BLaER1 treated with 17β-estradiol and CSF1 and Interleukin-3, amounts not matched to agents 10 nM and 100 nM (cell line): ENCODE measurements at regions not wholly inside any gene's neighbourhood (a gene's known extent, or its start where the extent isn't known, plus 50 kb on each side); places are given as distances from the start of the nearest gene placed in this dataset.

Source experiments
- H3K27ac ChIP-seq, 11 experiments: shearing (Covaris generic); formaldehyde crosslinking; 2 replicates each; pipeline ENCODE4 v1.8.1; 2022
- H3K27me3 ChIP-seq, 11 experiments: shearing (Covaris generic); formaldehyde crosslinking; 2 replicates each; pipeline ENCODE4 v1.8.1; 2022
- H3K36me3 ChIP-seq, 11 experiments: shearing (Covaris generic); formaldehyde crosslinking; 2 replicates each; pipeline ENCODE4 v1.8.1; 2022
- H3K4me1 ChIP-seq, 10 experiments: shearing (Covaris generic); formaldehyde crosslinking; 2 replicates each; pipeline ENCODE4 v1.8.1; 2022
- H3K4me2 ChIP-seq, 11 experiments: shearing (Covaris generic); formaldehyde crosslinking; 2 replicates each; pipeline ENCODE4 v1.8.1; 2022
- H3K4me3 ChIP-seq, 10 experiments: shearing (Covaris generic); formaldehyde crosslinking; 2 replicates each; pipeline ENCODE4 v1.8.1; 2022
- H3K9ac ChIP-seq, 11 experiments: shearing (Covaris generic); formaldehyde crosslinking; 2 replicates each; pipeline ENCODE4 v1.8.1; 2022
- H3K9me3 ChIP-seq, 11 experiments: shearing (Covaris generic); formaldehyde crosslinking; replicated peaks in 1 of 11; 2 replicates each; pipeline ENCODE4 v1.8.1; 2022
- H4K20me1 ChIP-seq, 11 experiments: shearing (Covaris generic); formaldehyde crosslinking; 2 replicates each; pipeline ENCODE4 v1.8.1; 2022
- Cebpa-rat ChIP-seq, 11 experiments: shearing (Covaris generic); IDR thresholded peaks; 2 replicates each; pipeline ENCODE4 v1.8.1; 2022

DNA sequence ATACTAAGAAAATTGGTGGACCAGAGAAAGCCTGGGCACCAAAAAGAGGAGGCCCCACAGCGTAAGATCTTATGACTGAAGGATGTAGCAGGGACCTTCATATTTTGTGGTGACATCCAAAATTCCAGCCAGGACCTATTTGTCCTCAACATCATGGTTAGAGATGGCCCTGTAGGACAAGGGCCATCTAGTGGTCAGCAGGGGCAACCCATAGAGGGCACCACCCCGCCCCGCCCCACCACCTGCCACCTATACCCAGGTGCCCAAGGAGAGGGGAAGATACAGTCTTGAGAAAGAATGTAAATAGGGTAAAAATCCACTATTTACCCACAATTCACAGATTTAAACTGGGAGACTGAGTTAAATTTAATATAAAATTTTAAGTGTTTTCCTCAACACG lies 59.6 kb upstream of the TMEM163 start:
- H3K4me3 ChIP-seq: no peak overlapping the region
- no peak overlapping the region for H3K9ac ChIP-seq
- peaks cover 8 to 35% (median 13%) of the 10 kb centered on the region in 10 experiments; a peak in 19 of 20 replicates for H3K4me1 ChIP-seq
- no peaks in the 10 kb centered on the region for H3K9me3 ChIP-seq
- no peaks in the 10 kb centered on the region for H3K27me3 ChIP-seq
- TF ChIP-seq Cebpa-rat (IDR thresholded peaks at IDR 0.05): no peak
- no peaks in the 10 kb centered on the region for H3K36me3 ChIP-seq
- H3K4me2 ChIP-seq: peak overlapping the region in 5 of 11 experiments; percentile 9 to 37 (median 21); a peak in 5 of 22 replicates
- no peak overlapping the region for H3K27ac ChIP-seq
- no peaks in the 10 kb centered on the region for H4K20me1 ChIP-seq

DNA sequence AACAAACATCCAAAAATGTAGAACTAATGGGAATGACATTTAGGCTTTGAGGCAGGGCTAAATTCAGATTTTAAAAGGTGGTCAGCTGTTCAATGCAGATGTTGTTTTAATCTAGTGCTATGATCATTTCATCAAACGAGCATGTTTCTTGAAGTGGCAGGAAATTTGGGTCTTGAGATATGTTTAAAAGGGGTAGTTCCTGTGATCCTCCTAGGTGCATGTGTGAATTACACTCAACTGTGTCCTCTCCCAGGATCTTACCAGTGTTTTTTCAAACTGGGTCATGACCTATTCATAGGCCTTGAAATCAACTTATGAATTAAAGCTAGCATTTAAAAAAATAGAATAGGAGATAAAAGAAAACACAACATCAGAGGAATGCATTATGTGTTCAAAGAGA lies 57.4 kb upstream of the ACMSD start:
- Histone ChIP-seq H4K20me1 (no peaks in the 10 kb centered on the region), H3K4me2 (no peak overlapping the region), H3K27me3 (no peaks in the 10 kb centered on the region), H3K4me3 (no peak overlapping the region), H3K4me1 (peaks cover 0 to 47% (median 10%) of the 10 kb centered on the region in 10 experiments; a peak in 12 of 20 replicates), H3K27ac (no peak overlapping the region), H3K9ac (no peak overlapping the region), H3K36me3 (no peaks in the 10 kb centered on the region), H3K9me3 (no peaks in the 10 kb centered on the region; a peak in 1 of 22 replicates)
- TF ChIP-seq Cebpa-rat (IDR thresholded peaks at IDR 0.05): no peak

DNA sequence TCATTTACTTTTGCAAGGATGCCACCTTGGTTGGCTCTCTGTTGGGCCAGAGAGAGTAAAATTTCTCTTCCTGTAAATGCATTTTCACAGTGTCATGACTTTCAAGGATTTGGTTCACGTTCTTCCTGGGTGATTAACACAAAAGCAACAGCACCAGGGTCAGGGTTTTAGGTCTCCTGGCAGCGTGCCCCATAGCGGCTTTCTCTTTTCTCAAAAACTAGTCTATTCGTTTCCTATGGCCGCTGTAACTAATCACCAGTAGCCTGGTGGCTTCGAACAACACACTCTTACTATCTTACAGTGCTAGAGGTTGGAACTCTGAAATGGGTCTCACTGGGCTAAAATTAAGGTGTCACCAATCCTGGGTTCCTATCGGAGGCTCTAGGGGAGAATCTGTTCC lies 56.3 kb upstream of the ACMSD start:
- H3K4me1 ChIP-seq: peaks cover 0 to 57% (median 10%) of the 10 kb centered on the region in 10 experiments; a peak in 12 of 20 replicates
- peak overlapping the region in 1 of 11 experiments; percentile 19; a peak in 2 of 22 replicates for H3K27ac ChIP-seq
- TF ChIP-seq Cebpa-rat (IDR thresholded peaks at IDR 0.05): no peak
- H3K27me3 ChIP-seq: no peaks in the 10 kb centered on the region
- no peak overlapping the region for H3K4me3 ChIP-seq
- peak overlapping the region in 4 of 11 experiments; percentile 15 to 70 (median 64); a peak in 7 of 22 replicates for H3K4me2 ChIP-seq
- H4K20me1 ChIP-seq: no peaks in the 10 kb centered on the region
- H3K36me3 ChIP-seq: no peaks in the 10 kb centered on the region
- H3K9ac ChIP-seq: no peak overlapping the region
- peaks cover 0 to 11% (median 5%) of the 10 kb centered on the region in 11 experiments; a peak in 8 of 22 replicates for H3K9me3 ChIP-seq

DNA sequence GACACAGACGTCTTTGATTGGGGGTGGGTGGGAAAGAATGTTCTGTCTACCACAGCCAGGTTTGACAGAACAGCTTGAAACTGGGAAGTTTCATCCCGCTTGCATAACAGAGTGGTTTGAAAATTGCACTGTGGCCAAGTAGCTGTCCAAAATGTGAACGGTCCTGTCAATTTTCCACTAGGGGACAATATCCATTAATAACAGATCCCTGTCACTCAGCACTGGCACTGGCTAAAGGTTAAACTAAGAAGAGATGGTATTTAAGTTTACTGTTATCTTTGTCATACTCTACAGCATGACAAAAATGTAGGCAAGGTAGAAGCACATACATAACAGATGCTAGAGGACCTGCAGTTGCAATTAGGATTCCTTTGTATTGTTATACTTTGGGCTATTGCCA lies 55.6 kb upstream of the ACMSD start:
- Histone ChIP-seq H3K4me1 (peaks cover 0 to 57% (median 10%) of the 10 kb centered on the region in 10 experiments; a peak in 12 of 20 replicates), H3K9me3 (peaks cover 0 to 18% (median 5%) of the 10 kb centered on the region in 11 experiments; a peak in 8 of 22 replicates), H3K27me3 (no peaks in the 10 kb centered on the region), H3K4me2 (peak overlapping the region in 4 of 11 experiments; percentile 15 to 70 (median 64); a peak in 8 of 22 replicates), H3K9ac (no peak overlapping the region), H3K4me3 (no peak overlapping the region), H4K20me1 (no peaks in the 10 kb centered on the region), H3K27ac (peak overlapping the region in 1 of 11 experiments; percentile 82; a peak in 2 of 22 replicates), H3K36me3 (no peaks in the 10 kb centered on the region)
- TF ChIP-seq Cebpa-rat (IDR thresholded peaks at IDR 0.05): no peak

DNA sequence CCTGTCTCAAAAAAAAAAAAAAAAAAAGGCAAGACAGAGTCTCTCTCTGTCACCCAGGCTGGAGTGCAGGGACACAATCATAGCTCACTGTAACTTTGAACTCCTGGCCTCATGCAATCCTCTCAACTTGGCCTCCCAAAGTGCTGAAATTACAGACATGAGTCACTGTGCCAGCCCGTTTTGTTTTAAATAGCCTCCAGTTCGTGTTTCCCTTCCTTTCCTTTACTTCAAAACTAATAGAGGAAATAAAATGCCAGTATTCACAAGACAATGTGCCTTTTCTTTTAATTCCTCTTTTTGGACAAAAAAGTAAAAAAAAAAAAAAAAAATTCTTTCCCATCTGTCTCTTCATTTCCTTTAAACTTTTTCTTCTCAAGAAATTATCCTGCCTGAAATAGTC lies 54.5 kb upstream of the ACMSD start:
- TF ChIP-seq Cebpa-rat (IDR thresholded peaks at IDR 0.05): 0 out of 22 replicates have a peak, but pooled peaks of 1 of the 11 experiments have one; percentile 9
- H3K36me3 ChIP-seq: no peaks in the 10 kb centered on the region
- H3K27me3 ChIP-seq: no peaks in the 10 kb centered on the region
- peaks cover 0 to 21% (median 5%) of the 10 kb centered on the region in 11 experiments; a peak in 8 of 22 replicates for H3K9me3 ChIP-seq
- peak overlapping the region in 3 of 11 experiments; percentile 48 to 66 (median 59); a peak in 5 of 22 replicates for H3K9ac ChIP-seq
- no peaks in the 10 kb centered on the region for H4K20me1 ChIP-seq
- H3K4me3 ChIP-seq: no peak overlapping the region
- H3K4me1 ChIP-seq: peaks cover 0 to 64% (median 6%) of the 10 kb centered on the region in 10 experiments; a peak in 12 of 20 replicates
- peak overlapping the region in 6 of 11 experiments; percentile 34 to 71 (median 62); a peak in 11 of 22 replicates for H3K4me2 ChIP-seq
- H3K27ac ChIP-seq: peak overlapping the region in 7 of 11 experiments; percentile 4 to 86 (median 62); a peak in 10 of 22 replicates

- H3K36me3 ChIP-seq: no peaks in the 10 kb centered on the region
- peak overlapping the region in 4 of 11 experiments; percentile 48 to 86 (median 76); a peak in 7 of 22 replicates for H3K27ac ChIP-seq
- H3K9ac ChIP-seq: peak overlapping the region in 3 of 11 experiments; percentile 16 to 71 (median 33); a peak in 3 of 22 replicates
- H3K27me3 ChIP-seq: no peaks in the 10 kb centered on the region
- TF ChIP-seq Cebpa-rat (IDR thresholded peaks at IDR 0.05): no peak
- peak overlapping the region in 3 of 11 experiments; percentile 60 to 71 (median 65); a peak in 6 of 22 replicates for H3K4me2 ChIP-seq
- H3K4me3 ChIP-seq: no peak overlapping the region
- H4K20me1 ChIP-seq: no peaks in the 10 kb centered on the region
- H3K4me1 ChIP-seq: peaks cover 0 to 64% (median 6%) of the 10 kb centered on the region in 10 experiments; a peak in 12 of 20 replicates
- H3K9me3 ChIP-seq: peaks cover 0 to 21% (median 5%) of the 10 kb centered on the region in 11 experiments; a peak in 8 of 22 replicates
Measured at GRCh38 chr2:134785659-134786430, 52.6 kb upstream of the ACMSD start.

- no peak overlapping the region for H3K4me3 ChIP-seq
- peak overlapping the region in 2 of 11 experiments; percentile 8 to 12; a peak in 2 of 22 replicates for H3K4me2 ChIP-seq
- peaks cover 0 to 47% (median 5%) of the 10 kb centered on the region in 10 experiments; a peak in 12 of 20 replicates for H3K4me1 ChIP-seq
- no peak overlapping the region for H3K27ac ChIP-seq
- no peaks in the 10 kb centered on the region for H3K36me3 ChIP-seq
- no peak overlapping the region for H3K9ac ChIP-seq
- H3K27me3 ChIP-seq: no peaks in the 10 kb centered on the region
- H4K20me1 ChIP-seq: no peaks in the 10 kb centered on the region
- TF ChIP-seq Cebpa-rat (IDR thresholded peaks at IDR 0.05): no peak
- peaks cover 0 to 21% (median 5%) of the 10 kb centered on the region in 11 experiments; a peak in 8 of 22 replicates for H3K9me3 ChIP-seq
Measured at GRCh38 chr2:134788417-134788816, 50.0 kb upstream of the ACMSD start.
